ENCODE measurements at regions not wholly inside any gene's neighbourhood (a gene's known extent, or its start where the extent isn't known, plus 50 kb on each side); places are given as distances from the start of the nearest gene placed in this dataset.

- TF ChIP-seq CTCF (IDR thresholded peaks at IDR 0.05; ENCODE audit: low read depth, low read length, poor library complexity, severe bottlenecking) (no peak), EZH2phosphoT487 (IDR thresholded peaks at IDR 0.05; ENCODE audit: borderline replicate concordance, low read length) (no peak)
These were observed 430.3 kb downstream of the AJAP1 start for GRCh38 chr1:5084676-5085075.

All from DOHH2 (cell line).